SK-N-SH treated with all-trans-retinoic acid at 6 μM for 48 hours (cell line): ENCODE measurements at regions not wholly inside any gene's neighbourhood (a gene's known extent, or its start where the extent isn't known, plus 50 kb on each side); places are given as distances from the start of the nearest gene placed in this dataset.

Experiments used
- ATAC-seq: fragments of 200-7000 bp; cut with Tn5 transposase; 3 replicates; pipeline ENCODE4 v1.9.1; 2020; ENCODE audit warnings: mild to moderate bottlenecking, moderate library complexity
- ARNTL ChIP-seq: fragments of 450-650 bp; formaldehyde crosslinking; IDR thresholded peaks from 2 replicates; pipeline ENCODE4 v1.5.0; 2020; ENCODE audit warnings: low read depth, mild to moderate bottlenecking, moderate library complexity, borderline replicate concordance
- BACH2 ChIP-seq: fragments of 250-450 bp; sonication (Bioruptor Pico); IDR thresholded peaks from 2 replicates; pipeline ENCODE4 v1.9.0; 2021; ENCODE audit warnings: mild to moderate bottlenecking, borderline replicate concordance
- CREB5 ChIP-seq: fragments of 250-450 bp; sonication (Bioruptor Pico); IDR thresholded peaks from 2 replicates; pipeline ENCODE4 v1.5.1; 2020; ENCODE audit warnings: low read depth, mild to moderate bottlenecking, moderate library complexity
- CSRNP3 ChIP-seq: fragments of 250-450 bp; sonication (Bioruptor Pico); IDR thresholded peaks from 2 replicates; pipeline ENCODE4 v1.5.1; 2021; ENCODE audit warnings: mild to moderate bottlenecking, moderate library complexity
- ESRRG ChIP-seq: fragments of 250-450 bp; sonication (Bioruptor Pico); IDR thresholded peaks from 2 replicates; pipeline ENCODE4 v1.6.1; 2021; ENCODE audit warnings: mild to moderate bottlenecking
- GLIS3 ChIP-seq: fragments of 250-450 bp; sonication (Bioruptor Pico); IDR thresholded peaks from 2 replicates; pipeline ENCODE4 v1.5.0; 2020; ENCODE audit warnings: mild to moderate bottlenecking, moderate library complexity
- ISL1 ChIP-seq: fragments of 250-450 bp; sonication (Bioruptor Pico); IDR thresholded peaks from 2 replicates; pipeline ENCODE4 v2.1.2; 2022; ENCODE audit warnings: mild to moderate bottlenecking, moderate library complexity
- PATZ1 ChIP-seq: fragments of 250-450 bp; sonication (Bioruptor Pico); IDR thresholded peaks from 2 replicates; pipeline ENCODE4 v1.8.0; 2020; ENCODE audit warnings: mild to moderate bottlenecking, moderate library complexity, borderline replicate concordance
- POU6F1 ChIP-seq: fragments of 250-450 bp; sonication (Bioruptor Pico); IDR thresholded peaks from 2 replicates; pipeline ENCODE4 v1.8.0; 2021; ENCODE audit warnings: low read depth, mild to moderate bottlenecking, moderate library complexity, borderline replicate concordance
- PPARA ChIP-seq: fragments of 250-450 bp; sonication (Bioruptor Pico); IDR thresholded peaks from 2 replicates; pipeline ENCODE4 v1.5.0; 2020; ENCODE audit warnings: mild to moderate bottlenecking, borderline replicate concordance
- RARB ChIP-seq: fragments of 250-450 bp; sonication (Bioruptor Pico); IDR thresholded peaks from 2 replicates; pipeline ENCODE4 v1.8.0; 2021; ENCODE audit warnings: mild to moderate bottlenecking, moderate library complexity
- SNAI2 ChIP-seq: fragments of 250-450 bp; sonication (Bioruptor Pico); IDR thresholded peaks from 2 replicates; pipeline ENCODE4 v1.5.0; 2020; ENCODE audit warnings: mild to moderate bottlenecking, moderate library complexity
- TCF4 ChIP-seq: fragments of 250-450 bp; sonication (Bioruptor Pico); IDR thresholded peaks from 2 replicates; pipeline ENCODE4 v1.8.0; 2021; ENCODE audit warnings: mild to moderate bottlenecking, moderate library complexity, borderline replicate concordance
- TOX ChIP-seq: fragments of 250-450 bp; sonication (Bioruptor Pico); IDR thresholded peaks from 2 replicates; pipeline ENCODE4 v1.8.0; 2021; ENCODE audit warnings: mild to moderate bottlenecking, moderate library complexity, borderline replicate concordance
- TSHZ2 ChIP-seq: fragments of 250-450 bp; sonication (Bioruptor Pico); IDR thresholded peaks from 2 replicates; pipeline ENCODE4 v1.5.0; 2020; ENCODE audit warnings: mild to moderate bottlenecking, moderate library complexity
- ZC3H10 ChIP-seq: fragments of 250-450 bp; sonication (Bioruptor Pico); IDR thresholded peaks from 2 replicates; pipeline ENCODE4 v1.5.1; 2021; ENCODE audit warnings: mild to moderate bottlenecking, moderate library complexity
- ZFP3 ChIP-seq: fragments of 250-450 bp; sonication (Bioruptor Pico); IDR thresholded peaks from 2 replicates; pipeline ENCODE4 v1.5.0; 2020; ENCODE audit warnings: mild to moderate bottlenecking, moderate library complexity
- ZFP30 ChIP-seq: fragments of 450-650 bp; formaldehyde crosslinking; IDR thresholded peaks from 2 replicates; pipeline ENCODE4 v1.5.0; 2022; ENCODE audit warnings: mild to moderate bottlenecking, moderate library complexity
- ZNF70 ChIP-seq: fragments of 450-650 bp; formaldehyde crosslinking; IDR thresholded peaks from 2 replicates; pipeline ENCODE4 v1.5.0; 2020; ENCODE audit warnings: mild to moderate bottlenecking, moderate library complexity
- ZNF8 ChIP-seq: fragments of 450-650 bp; formaldehyde crosslinking; IDR thresholded peaks from 2 replicates; pipeline ENCODE4 v1.5.0; 2020; ENCODE audit warnings: mild to moderate bottlenecking, moderate library complexity

GRCh38 chr5:56447656-56448055 is 214.5 kb upstream of the ANKRD55 start:
- no peak for ATAC-seq
- TF ChIP-seq TSHZ2 (CRISPR knock-in tag) (no peak), ARNTL (CRISPR knock-in tag) (no peak), ZNF70 (CRISPR knock-in tag) (no peak), ZFP30 (no peak), PPARA (CRISPR knock-in tag) (no peak), POU6F1 (no peak), ZFP3 (CRISPR knock-in tag) (no peak), BACH2 (CRISPR knock-in tag) (no peak), TCF4 (no peak), CREB5 (CRISPR knock-in tag) (no peak), SNAI2 (CRISPR knock-in tag) (no peak), ISL1 (CRISPR knock-in tag) (no peak), CSRNP3 (CRISPR knock-in tag) (no peak), RARB (CRISPR knock-in tag) (no peak), PATZ1 (CRISPR knock-in tag) (no peak)

- TF ChIP-seq ZNF70 (CRISPR knock-in tag) (no peak), ZNF8 (CRISPR knock-in tag) (no peak), BACH2 (CRISPR knock-in tag) (no peak), GLIS3 (no peak), TOX (no peak), ZFP3 (CRISPR knock-in tag) (no peak), ZC3H10 (CRISPR knock-in tag) (no peak), PATZ1 (CRISPR knock-in tag) (no peak), ESRRG (CRISPR knock-in tag) (no peak), POU6F1 (no peak), CREB5 (CRISPR knock-in tag) (no peak), CSRNP3 (CRISPR knock-in tag) (no peak)
- no peak for ATAC-seq
Measured at GRCh38 chr5:56447232-56447631, 214.1 kb upstream of the ANKRD55 start.
